GM18505 (cell line): ENCODE measurements at regions not wholly inside any gene's neighbourhood (a gene's known extent, or its start where the extent isn't known, plus 50 kb on each side); places are given as distances from the start of the nearest gene placed in this dataset.

Experiments used
- ATAC-seq: cut with Tn5 transposase; IDR thresholded peaks from one replicate; pipeline ENCODE4 v1.9.1; 2021; ENCODE audit not compliant: unreplicated experiment
- POLR2A ChIP-seq: IDR thresholded peaks from 4 replicates; pipeline ENCODE4 v1.6.1; 2011; ENCODE audit warnings: borderline replicate concordance; ENCODE audit not compliant: insufficient read depth, insufficient read length; ENCODE audit errors: extremely low read depth

DNA sequence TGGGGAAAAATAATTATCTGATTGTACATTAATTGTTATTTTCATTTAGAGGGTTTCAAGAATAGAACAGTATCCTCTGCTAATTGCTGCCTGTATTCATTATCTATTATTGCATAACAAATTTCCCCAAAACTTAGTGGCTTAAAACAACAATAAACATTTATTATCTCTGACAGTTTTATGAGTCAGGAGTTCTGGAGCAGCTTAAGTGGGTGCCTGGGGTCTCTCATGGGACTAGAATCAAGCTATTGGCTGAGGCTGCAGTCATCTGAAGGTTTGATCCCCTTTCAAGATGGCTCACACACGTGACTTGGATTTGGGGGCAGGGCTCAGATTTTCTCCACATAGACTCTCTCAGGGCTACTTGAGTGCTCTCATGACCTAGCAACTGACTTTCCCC is 98.1 kb upstream of the JADE1 start:
- no peak for ATAC-seq
- no peak for TF ChIP-seq POLR2A

DNA sequence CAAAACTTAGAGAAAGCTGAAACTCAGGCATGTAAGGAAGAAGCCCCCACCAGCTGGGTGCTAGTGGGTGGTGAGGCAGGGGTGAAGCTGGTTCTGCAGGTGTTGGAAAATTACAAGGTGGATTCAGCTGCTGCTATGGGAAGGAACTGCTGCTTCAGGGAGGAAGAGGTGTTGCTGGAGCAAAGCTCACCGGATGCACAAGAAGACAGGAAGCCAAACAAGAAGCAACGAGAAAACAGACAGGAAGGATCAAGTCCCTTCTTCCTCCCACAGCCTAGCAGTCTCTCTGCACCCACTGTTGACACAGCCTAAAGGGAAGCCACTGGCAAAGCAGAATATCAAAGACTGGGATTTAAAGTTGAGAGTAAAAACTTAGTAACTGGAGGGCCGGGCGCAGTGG is 100.2 kb upstream of the JADE1 start:
- no peak for ATAC-seq
- no peak for TF ChIP-seq POLR2A

- no peak for TF ChIP-seq POLR2A
- ATAC-seq = no peak
These were observed 101.6 kb upstream of the JADE1 start for GRCh38 chr4:128707864-128708263.

DNA sequence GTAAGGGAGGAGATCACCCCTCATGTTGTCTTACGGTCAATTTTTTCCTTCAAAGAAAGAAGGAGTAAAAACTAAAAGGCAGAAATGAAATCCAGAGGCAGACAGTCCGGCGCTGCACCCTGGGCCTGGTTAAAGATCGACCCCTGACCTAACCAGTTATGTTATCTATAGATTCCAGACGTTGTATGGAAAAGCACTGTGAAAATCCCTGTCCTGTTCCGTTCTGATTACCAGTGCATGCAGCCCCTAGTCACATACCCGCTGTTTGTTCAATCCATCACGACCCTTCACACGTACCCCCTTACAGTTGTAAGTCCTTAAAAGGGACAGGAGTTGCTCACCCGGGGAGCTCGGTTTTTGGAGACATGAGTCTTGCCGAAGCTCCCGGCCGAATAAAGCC is 105.6 kb upstream of the JADE1 start:
- ATAC-seq = no peak
- TF ChIP-seq POLR2A = no peak

- TF ChIP-seq POLR2A = no peak
- ATAC-seq = no peak
These were observed 108.7 kb upstream of the JADE1 start for GRCh38 chr4:128700659-128701350.

DNA sequence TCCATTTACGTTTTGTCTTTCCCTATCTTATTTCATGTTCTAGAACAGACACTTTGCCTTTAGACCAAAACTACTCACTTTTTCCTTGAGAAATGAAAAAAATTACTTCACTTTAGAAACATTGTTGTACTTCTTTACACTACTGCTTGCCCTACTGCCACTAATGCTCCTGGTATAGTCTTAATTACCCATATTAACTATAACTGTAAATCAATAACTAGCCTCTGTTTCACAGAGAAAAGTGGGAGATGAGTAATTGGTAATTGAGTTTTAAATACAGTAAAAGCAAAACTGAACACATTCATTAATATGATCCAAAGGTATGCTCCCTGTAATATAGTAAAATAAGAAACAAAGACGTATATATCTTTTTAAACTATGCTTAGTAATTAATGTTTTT is 111.1 kb upstream of the JADE1 start:
- TF ChIP-seq POLR2A = no peak
- no peak for ATAC-seq

DNA sequence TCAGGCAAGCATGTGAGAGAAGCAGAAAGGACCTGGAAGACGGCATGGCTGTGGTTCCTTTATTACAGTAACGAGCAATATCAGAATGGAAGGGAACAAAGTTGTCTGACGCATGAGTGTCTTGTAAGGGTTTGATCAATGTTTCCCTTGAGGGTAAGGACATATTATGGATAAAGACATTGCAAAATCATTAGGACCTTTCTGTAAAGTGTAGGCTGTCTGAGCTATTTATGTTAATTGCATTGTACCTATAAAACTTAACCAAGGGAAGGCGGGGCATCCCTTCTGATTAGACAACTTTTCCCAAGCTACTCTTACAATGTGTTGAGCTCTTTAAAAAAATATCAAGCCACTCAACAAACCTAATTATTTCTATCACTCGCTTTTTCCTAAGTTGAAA is 112.2 kb upstream of the JADE1 start:
- no peak for TF ChIP-seq POLR2A
- no peak for ATAC-seq

DNA sequence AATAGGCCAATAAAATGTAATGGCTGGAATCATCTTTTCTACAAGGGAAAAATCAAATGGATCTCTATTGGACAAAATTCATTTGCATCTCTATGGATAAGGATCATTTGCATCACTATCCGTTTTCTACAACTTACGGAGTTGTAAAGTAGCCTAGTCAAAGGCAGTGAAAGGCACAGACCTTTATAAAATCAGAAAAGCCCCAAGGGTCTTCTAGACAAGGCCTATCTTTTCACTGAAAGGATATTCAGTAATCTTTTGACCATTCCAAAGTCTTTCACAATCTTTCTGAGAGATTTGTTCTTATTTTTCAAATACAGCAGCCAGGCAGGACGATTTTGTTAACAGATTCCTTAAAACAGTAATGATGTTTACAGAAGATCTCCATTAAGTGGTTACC is 119.5 kb upstream of the JADE1 start:
- ATAC-seq = no peak
- no peak for TF ChIP-seq POLR2A

- no peak for ATAC-seq
These were observed 120.6 kb upstream of the JADE1 start for GRCh38 chr4:128688846-128689437.

GRCh38 chr4:128688033-128688721 is 121.3 kb upstream of the JADE1 start:
- TF ChIP-seq POLR2A = no peak
- ATAC-seq = no peak

More at GRCh38 chr4:128688846-128689437, 120.6 kb upstream of the JADE1 start:
- TF ChIP-seq POLR2A = no peak

- no peak for TF ChIP-seq POLR2A
- no peak for ATAC-seq
These were observed 122.7 kb upstream of the JADE1 start for GRCh38 chr4:128686810-128687209.

GRCh38 chr4:128686032-128686465 is 123.5 kb upstream of the JADE1 start:
- no peak for TF ChIP-seq POLR2A
- ATAC-seq = no peak

- no peak for ATAC-seq
- no peak for TF ChIP-seq POLR2A
These were observed 125.5 kb upstream of the JADE1 start for GRCh38 chr4:128684016-128684415.

GRCh38 chr4:128682942-128683666 is 126.4 kb upstream of the JADE1 start:
- no peak for TF ChIP-seq POLR2A
- ATAC-seq = no peak

DNA sequence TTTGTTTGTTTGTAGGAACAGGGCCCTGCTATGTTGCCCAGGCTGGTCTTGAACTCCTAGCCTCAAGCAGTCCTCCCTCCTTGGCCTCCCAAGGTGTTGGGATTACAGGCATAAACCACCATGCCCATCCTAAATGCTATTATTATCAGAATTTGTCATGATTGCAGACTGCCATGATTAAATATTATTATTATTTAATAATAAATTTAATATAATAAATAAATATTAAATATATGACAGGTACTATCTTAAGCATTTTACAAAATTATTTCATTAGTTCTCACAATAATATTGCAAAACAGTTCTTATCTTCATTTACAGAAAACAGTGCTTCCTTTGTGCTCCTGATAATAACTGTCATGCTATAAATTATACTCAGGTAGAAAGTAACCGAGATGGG is 133.4 kb upstream of the JADE1 start:
- no peak for ATAC-seq
- TF ChIP-seq POLR2A = no peak
